ENCODE measurements at regions not wholly inside any gene's neighbourhood (a gene's known extent, or its start where the extent isn't known, plus 50 kb on each side); places are given as distances from the start of the nearest gene placed in this dataset.

DNA sequence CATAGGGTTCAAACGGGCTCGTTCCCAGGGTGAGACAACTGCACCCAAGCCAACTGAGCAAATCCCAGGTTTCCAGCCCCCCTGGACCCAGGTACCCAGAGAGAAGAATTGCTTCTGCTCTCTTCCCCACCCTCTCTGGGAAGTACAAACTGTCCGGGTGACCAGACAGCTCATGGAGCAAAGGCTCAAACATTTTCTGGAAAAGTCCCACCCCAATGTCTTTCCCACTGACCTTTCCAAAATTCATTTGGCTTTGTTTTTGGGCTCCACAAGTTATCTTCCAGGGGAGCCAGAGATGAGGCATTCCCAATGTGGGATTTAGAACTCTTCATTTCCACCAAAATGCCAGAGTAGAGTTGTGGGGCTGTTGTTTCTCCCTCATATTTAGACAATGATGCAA is 58.6 kb downstream of the PABIR2 start:
- TF ChIP-seq ZNF565 (CRISPR knock-in tag; conservative IDR thresholded peaks at IDR 0.05; ENCODE audit: low read depth): no peak
- no peak for TF ChIP-seq ZC3H10 (CRISPR knock-in tag; IDR thresholded peaks at IDR 0.05)
- no peak for TF ChIP-seq BACH2 (CRISPR knock-in tag; IDR thresholded peaks at IDR 0.05; ENCODE audit: borderline replicate concordance)
- no peak for TF ChIP-seq RARB (CRISPR knock-in tag; IDR thresholded peaks at IDR 0.05)
- TF ChIP-seq, protein P1, sequence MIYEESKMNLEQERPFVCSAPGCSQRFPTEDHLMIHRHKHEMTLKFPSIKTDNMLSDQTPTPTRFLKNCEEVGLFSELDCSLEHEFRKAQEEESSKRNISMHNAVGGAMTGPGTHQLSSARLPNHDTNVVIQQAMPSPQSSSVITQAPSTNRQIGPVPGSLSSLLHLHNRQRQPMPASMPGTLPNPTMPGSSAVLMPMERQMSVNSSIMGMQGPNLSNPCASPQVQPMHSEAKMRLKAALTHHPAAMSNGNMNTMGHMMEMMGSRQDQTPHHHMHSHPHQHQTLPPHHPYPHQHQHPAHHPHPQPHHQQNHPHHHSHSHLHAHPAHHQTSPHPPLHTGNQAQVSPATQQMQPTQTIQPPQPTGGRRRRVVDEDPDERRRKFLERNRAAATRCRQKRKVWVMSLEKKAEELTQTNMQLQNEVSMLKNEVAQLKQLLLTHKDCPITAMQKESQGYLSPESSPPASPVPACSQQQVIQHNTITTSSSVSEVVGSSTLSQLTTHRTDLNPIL (CRISPR knock-in tag; IDR thresholded peaks at IDR 0.05; ENCODE audit: low read depth): no peak
- no peak for TF ChIP-seq ZFP30 (CRISPR knock-in tag; IDR thresholded peaks at IDR 0.05)
- TF ChIP-seq, protein P2, sequence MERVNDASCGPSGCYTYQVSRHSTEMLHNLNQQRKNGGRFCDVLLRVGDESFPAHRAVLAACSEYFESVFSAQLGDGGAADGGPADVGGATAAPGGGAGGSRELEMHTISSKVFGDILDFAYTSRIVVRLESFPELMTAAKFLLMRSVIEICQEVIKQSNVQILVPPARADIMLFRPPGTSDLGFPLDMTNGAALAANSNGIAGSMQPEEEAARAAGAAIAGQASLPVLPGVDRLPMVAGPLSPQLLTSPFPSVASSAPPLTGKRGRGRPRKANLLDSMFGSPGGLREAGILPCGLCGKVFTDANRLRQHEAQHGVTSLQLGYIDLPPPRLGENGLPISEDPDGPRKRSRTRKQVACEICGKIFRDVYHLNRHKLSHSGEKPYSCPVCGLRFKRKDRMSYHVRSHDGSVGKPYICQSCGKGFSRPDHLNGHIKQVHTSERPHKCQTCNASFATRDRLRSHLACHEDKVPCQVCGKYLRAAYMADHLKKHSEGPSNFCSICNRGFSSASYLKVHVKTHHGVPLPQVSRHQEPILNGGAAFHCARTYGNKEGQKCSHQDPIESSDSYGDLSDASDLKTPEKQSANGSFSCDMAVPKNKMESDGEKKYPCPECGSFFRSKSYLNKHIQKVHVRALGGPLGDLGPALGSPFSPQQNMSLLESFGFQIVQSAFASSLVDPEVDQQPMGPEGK (CRISPR knock-in tag; IDR thresholded peaks at IDR 0.05; ENCODE audit: borderline replicate concordance): no peak
- TF ChIP-seq, protein P3, sequence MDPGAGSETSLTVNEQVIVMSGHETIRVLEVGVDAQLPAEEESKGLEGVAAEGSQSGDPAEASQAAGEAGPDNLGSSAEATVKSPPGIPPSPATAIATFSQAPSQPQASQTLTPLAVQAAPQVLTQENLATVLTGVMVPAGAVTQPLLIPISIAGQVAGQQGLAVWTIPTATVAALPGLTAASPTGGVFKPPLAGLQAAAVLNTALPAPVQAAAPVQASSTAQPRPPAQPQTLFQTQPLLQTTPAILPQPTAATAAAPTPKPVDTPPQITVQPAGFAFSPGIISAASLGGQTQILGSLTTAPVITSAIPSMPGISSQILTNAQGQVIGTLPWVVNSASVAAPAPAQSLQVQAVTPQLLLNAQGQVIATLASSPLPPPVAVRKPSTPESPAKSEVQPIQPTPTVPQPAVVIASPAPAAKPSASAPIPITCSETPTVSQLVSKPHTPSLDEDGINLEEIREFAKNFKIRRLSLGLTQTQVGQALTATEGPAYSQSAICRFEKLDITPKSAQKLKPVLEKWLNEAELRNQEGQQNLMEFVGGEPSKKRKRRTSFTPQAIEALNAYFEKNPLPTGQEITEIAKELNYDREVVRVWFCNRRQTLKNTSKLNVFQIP (CRISPR knock-in tag; IDR thresholded peaks at IDR 0.05; ENCODE audit: borderline replicate concordance, low read depth): no peak
- TF ChIP-seq GLIS3 (CRISPR knock-in tag; IDR thresholded peaks at IDR 0.05): no peak
- TF ChIP-seq, protein P4, sequence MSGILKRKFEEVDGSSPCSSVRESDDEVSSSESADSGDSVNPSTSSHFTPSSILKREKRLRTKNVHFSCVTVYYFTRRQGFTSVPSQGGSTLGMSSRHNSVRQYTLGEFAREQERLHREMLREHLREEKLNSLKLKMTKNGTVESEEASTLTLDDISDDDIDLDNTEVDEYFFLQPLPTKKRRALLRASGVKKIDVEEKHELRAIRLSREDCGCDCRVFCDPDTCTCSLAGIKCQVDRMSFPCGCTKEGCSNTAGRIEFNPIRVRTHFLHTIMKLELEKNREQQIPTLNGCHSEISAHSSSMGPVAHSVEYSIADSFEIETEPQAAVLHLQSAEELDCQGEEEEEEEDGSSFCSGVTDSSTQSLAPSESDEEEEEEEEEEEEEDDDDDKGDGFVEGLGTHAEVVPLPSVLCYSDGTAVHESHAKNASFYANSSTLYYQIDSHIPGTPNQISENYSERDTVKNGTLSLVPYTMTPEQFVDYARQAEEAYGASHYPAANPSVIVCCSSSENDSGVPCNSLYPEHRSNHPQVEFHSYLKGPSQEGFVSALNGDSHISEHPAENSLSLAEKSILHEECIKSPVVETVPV (CRISPR knock-in tag; IDR thresholded peaks at IDR 0.05): no peak

Measured in SK-N-SH treated with all-trans-retinoic acid at 6 μM for 48 hours (cell line).